GM12878 (cell line): ENCODE measurements at regions not wholly inside any gene's neighbourhood (a gene's known extent, or its start where the extent isn't known, plus 50 kb on each side); places are given as distances from the start of the nearest gene placed in this dataset.

Experiments used
- BACH1 ChIP-seq: fragments of 450-650 bp; IDR thresholded peaks from 2 replicates; pipeline ENCODE4 v1.6.1; 2017; ENCODE audit warnings: mild to moderate bottlenecking, borderline replicate concordance
- HDAC6 ChIP-seq: fragments of 200-600 bp; sonication (generic); IDR thresholded peaks from one replicate; pipeline ENCODE4 v1.8.0; 2017; ENCODE audit warnings: antibody characterized with exemption; ENCODE audit not compliant: unreplicated experiment
- LARP7 ChIP-seq: fragments of 450-650 bp; IDR thresholded peaks from 2 replicates; pipeline ENCODE4 v1.6.1; 2017; ENCODE audit warnings: mild to moderate bottlenecking
- NFIC ChIP-seq: IDR thresholded peaks from 2 replicates; pipeline ENCODE4 v1.6.1; 2012; ENCODE audit warnings: low read depth, mild to moderate bottlenecking, inconsistent platforms, low read length, moderate library complexity
- RFX5 ChIP-seq: IDR thresholded peaks from 2 replicates; pipeline ENCODE4 v1.6.1; 2011; ENCODE audit warnings: low read depth, low read length, improper control_type of control experiment
- SMC3 ChIP-seq: IDR thresholded peaks from 2 replicates; pipeline ENCODE4 v1.6.1; 2011; ENCODE audit warnings: low read length, improper control_type of control experiment, borderline replicate concordance
- YY1 ChIP-seq: IDR thresholded peaks from 2 replicates; pipeline ENCODE4 v1.6.1; 2011; ENCODE audit warnings: low read depth, mild to moderate bottlenecking, low read length
- ZBED1 ChIP-seq: IDR thresholded peaks from 2 replicates; pipeline ENCODE4 v1.6.1; 2016; ENCODE audit warnings: borderline replicate concordance
- ZNF24 ChIP-seq: fragments of 450-650 bp; IDR thresholded peaks from 2 replicates; pipeline ENCODE4 v1.6.1; 2017; ENCODE audit warnings: antibody characterized with exemption, mild to moderate bottlenecking
- ZNF622 ChIP-seq: fragments of 450-650 bp; IDR thresholded peaks from 2 replicates; pipeline ENCODE4 v1.6.1; 2017; ENCODE audit warnings: mild to moderate bottlenecking, inconsistent platforms
- TF ChIP-seq, protein P1 (sequence below), 3 experiments: IDR thresholded peaks in 2 of 3; conservative IDR thresholded peaks in 1 of 3; 2 replicates each; pipeline ENCODE4 v1.5.1; 2011; ENCODE audit warnings: low read depth in 3 of 3, low read length in 3 of 3, mild to moderate bottlenecking in 3 of 3, control low read depth in 2 of 3, moderate library complexity in 2 of 3, inconsistent platforms in 1 of 3, mixed read lengths in 1 of 3; ENCODE audit not compliant: control insufficient read depth in 2 of 3, insufficient read depth in 1 of 3; ENCODE audit errors: extremely low read depth in 1 of 3
- TF ChIP-seq, protein P2 (sequence below): IDR thresholded peaks from 2 replicates; pipeline ENCODE4 v1.6.1; 2012; ENCODE audit warnings: mild to moderate bottlenecking, low read depth, low read length

DNA sequence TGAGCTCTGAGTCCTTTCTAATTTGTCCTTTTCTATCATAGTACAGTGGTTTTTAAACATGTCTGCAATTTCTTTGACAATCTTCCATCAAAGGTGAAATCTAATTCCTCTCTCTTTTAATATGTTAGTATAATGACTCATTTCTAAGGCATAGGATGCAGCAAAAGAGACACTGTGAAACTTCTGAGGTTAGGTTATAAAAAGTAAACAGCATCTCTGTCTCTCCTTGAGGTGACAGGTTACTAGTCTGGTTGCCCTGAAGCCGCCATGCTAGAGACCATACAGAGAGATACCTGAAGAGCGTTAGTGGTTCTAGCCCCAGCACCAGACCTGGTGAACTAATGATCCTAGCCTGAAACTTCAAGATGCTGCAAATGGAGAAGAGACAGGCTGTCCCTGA lies 114.3 kb downstream of the PPM1A start:
- TF ChIP-seq LARP7 (no peak), RFX5 (no peak), YY1 (no peak), ZBED1 (no peak), NFIC (no peak), HDAC6 (no peak), ZNF622 (no peak), BACH1 (no peak), ZNF24 (no peak), SMC3 (no peak)
- TF ChIP-seq, protein P1, sequence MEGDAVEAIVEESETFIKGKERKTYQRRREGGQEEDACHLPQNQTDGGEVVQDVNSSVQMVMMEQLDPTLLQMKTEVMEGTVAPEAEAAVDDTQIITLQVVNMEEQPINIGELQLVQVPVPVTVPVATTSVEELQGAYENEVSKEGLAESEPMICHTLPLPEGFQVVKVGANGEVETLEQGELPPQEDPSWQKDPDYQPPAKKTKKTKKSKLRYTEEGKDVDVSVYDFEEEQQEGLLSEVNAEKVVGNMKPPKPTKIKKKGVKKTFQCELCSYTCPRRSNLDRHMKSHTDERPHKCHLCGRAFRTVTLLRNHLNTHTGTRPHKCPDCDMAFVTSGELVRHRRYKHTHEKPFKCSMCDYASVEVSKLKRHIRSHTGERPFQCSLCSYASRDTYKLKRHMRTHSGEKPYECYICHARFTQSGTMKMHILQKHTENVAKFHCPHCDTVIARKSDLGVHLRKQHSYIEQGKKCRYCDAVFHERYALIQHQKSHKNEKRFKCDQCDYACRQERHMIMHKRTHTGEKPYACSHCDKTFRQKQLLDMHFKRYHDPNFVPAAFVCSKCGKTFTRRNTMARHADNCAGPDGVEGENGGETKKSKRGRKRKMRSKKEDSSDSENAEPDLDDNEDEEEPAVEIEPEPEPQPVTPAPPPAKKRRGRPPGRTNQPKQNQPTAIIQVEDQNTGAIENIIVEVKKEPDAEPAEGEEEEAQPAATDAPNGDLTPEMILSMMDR (IDR thresholded peaks at IDR 0.05 in 2 of 3, conservative IDR thresholded peaks at IDR 0.05 in 1 of 3; ENCODE audit: control insufficient read depth in 2 of 3, extremely low read depth in 1 of 3, insufficient read depth in 1 of 3, low read depth in 3 of 3, low read length in 3 of 3) = no peak
- TF ChIP-seq, protein P2, sequence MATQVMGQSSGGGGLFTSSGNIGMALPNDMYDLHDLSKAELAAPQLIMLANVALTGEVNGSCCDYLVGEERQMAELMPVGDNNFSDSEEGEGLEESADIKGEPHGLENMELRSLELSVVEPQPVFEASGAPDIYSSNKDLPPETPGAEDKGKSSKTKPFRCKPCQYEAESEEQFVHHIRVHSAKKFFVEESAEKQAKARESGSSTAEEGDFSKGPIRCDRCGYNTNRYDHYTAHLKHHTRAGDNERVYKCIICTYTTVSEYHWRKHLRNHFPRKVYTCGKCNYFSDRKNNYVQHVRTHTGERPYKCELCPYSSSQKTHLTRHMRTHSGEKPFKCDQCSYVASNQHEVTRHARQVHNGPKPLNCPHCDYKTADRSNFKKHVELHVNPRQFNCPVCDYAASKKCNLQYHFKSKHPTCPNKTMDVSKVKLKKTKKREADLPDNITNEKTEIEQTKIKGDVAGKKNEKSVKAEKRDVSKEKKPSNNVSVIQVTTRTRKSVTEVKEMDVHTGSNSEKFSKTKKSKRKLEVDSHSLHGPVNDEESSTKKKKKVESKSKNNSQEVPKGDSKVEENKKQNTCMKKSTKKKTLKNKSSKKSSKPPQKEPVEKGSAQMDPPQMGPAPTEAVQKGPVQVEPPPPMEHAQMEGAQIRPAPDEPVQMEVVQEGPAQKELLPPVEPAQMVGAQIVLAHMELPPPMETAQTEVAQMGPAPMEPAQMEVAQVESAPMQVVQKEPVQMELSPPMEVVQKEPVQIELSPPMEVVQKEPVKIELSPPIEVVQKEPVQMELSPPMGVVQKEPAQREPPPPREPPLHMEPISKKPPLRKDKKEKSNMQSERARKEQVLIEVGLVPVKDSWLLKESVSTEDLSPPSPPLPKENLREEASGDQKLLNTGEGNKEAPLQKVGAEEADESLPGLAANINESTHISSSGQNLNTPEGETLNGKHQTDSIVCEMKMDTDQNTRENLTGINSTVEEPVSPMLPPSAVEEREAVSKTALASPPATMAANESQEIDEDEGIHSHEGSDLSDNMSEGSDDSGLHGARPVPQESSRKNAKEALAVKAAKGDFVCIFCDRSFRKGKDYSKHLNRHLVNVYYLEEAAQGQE = no peak
